Ovary (tissue), 3 donors: ENCODE measurements at regions not wholly inside any gene's neighbourhood (a gene's known extent, or its start where the extent isn't known, plus 50 kb on each side); places are given as distances from the start of the nearest gene placed in this dataset.

ENCODE experiments used
- CTCF ChIP-seq, 3 donors: fragments of 450-650 bp in 2 of 3; fragments of 200-600 bp in 1 of 3; IDR thresholded peaks; one replicate each; pipeline versions ENCODE4 v1.5.1 to v1.8.0; 2016 to 2022; ENCODE audit warnings: antibody characterized with exemption in 3 of 3, mild to moderate bottlenecking in 1 of 3
- POLR2A ChIP-seq: fragments of 450-650 bp; IDR thresholded peaks from one replicate; pipeline ENCODE4 v1.6.1; 2017; ENCODE audit warnings: antibody characterized with exemption, mild to moderate bottlenecking, moderate library complexity
- donor health status: DM: no; HTN: no; CAD: no.

DNA sequence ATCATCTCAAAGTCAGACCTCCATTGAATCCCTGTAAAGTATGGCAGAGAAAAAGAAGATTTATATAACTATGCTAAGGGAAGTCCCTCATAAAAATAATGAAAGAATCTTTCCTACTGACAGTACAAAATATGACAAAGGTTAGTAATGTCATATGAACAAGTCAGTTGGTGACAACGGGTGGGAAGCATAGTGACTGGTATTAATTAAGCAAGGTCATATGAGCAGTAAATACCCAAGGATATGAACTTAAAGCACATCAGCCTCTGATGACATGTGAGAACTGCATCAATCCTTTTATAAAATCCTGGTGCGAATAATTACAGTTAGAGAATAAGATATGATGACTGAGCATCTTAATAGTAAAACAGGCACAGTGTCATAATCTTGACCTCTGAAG lies 364.8 kb upstream of the GALNTL6 start:
- TF ChIP-seq POLR2A (no peak), CTCF (IDR thresholded peaks at IDR 0.05) (no peak)
